OCI-LY1 (cell line): ENCODE measurements at regions not wholly inside any gene's neighbourhood (a gene's known extent, or its start where the extent isn't known, plus 50 kb on each side); places are given as distances from the start of the nearest gene placed in this dataset.

ENCODE experiments used
- EZH2 ChIP-seq: fragments of 200-600 bp; sonication (generic), shearing (Covaris generic); IDR thresholded peaks from 2 replicates; pipeline ENCODE4 v1.8.0; 2017; ENCODE audit warnings: borderline replicate concordance, mixed run types, mild to moderate bottlenecking, antibody characterized with exemption, low read length, moderate library complexity, mixed read lengths
- TF ChIP-seq, protein P1 (sequence below): fragments of 200-600 bp; sonication (generic), shearing (Covaris generic); IDR thresholded peaks from 2 replicates; pipeline ENCODE4 v1.5.1; 2017; ENCODE audit warnings: mild to moderate bottlenecking, antibody characterized with exemption, low read length, moderate library complexity, mixed read lengths

DNA sequence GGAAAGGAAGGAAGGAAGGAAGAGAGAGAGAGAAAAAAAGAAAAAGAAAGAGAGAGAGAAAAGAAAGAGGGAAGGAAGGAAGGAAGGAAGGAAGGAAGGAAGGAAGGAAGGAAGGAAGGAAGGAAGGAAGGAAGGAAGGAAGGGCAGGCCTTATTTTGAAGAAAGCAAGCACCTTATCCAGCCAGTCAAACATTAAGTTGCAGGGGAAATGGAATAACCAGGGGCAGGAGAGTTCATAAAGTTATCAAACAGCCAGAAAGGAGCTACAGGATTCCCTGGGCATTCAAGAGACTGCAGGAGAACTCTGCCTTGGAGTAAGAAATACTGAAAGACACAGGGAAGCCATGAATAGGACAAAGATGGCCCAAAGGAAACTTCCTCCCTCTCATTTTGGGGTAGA is 672.0 kb upstream of the INTU start:
- TF ChIP-seq, protein P1, sequence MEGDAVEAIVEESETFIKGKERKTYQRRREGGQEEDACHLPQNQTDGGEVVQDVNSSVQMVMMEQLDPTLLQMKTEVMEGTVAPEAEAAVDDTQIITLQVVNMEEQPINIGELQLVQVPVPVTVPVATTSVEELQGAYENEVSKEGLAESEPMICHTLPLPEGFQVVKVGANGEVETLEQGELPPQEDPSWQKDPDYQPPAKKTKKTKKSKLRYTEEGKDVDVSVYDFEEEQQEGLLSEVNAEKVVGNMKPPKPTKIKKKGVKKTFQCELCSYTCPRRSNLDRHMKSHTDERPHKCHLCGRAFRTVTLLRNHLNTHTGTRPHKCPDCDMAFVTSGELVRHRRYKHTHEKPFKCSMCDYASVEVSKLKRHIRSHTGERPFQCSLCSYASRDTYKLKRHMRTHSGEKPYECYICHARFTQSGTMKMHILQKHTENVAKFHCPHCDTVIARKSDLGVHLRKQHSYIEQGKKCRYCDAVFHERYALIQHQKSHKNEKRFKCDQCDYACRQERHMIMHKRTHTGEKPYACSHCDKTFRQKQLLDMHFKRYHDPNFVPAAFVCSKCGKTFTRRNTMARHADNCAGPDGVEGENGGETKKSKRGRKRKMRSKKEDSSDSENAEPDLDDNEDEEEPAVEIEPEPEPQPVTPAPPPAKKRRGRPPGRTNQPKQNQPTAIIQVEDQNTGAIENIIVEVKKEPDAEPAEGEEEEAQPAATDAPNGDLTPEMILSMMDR = no peak
- no peak for TF ChIP-seq EZH2
